IPS-NIHi11 (cell line): ENCODE measurements at regions not wholly inside any gene's neighbourhood (a gene's known extent, or its start where the extent isn't known, plus 50 kb on each side); places are given as distances from the start of the nearest gene placed in this dataset.
A peak's percentile ranks its signal among the peaks of the same experiment; 100 is the strongest.
"Not testable (repeated sequence)": the region's sequence is repeated elsewhere in the genome, so short reads cannot be mapped to it uniquely, and the experiment has no call there.

Source experiments
- DNase-seq: peaks from one replicate; pipeline ENCODE4 v3.0.0; 2012; ENCODE audit warnings: mixed read lengths, low spot score

DNA sequence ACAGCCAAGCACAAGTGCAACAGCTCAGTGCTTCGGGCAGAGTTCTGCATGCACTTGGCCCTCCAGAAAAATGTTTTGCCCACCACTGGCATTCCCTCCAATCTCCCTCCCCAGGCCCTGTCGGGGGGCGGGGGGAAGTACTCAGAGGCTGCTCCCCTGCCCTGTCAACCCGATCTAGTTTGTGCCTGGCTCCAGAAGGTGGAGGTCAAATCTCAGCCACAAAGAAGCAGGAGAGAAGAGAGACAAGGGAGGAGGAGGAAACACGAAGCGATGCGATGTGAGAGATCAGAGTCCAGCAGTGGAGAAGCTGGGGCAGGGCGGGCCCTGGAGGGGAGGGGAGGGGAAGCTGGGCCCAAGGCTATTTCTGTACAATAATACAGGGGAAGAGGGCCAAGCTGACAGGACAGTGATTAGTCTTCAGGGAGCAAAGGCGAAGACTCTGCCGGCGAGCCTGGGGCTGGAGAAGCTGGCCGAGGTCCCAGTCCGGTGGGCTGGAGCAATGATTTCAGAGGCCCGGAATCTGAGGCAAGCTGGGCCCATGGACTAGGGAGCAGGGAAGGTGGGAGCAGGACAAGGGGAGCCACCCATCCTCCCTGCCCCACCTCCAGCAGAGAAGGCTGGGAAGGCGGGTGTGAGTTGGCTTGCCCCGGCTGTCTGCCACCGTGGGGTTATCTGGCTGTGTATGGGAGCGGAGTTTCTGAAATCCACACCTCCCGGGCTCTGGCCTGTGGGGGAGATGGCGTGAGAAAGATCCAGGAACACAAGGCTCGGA, 167.1 kb downstream of the EFNB1 start:
- no peak for DNase-seq

DNA sequence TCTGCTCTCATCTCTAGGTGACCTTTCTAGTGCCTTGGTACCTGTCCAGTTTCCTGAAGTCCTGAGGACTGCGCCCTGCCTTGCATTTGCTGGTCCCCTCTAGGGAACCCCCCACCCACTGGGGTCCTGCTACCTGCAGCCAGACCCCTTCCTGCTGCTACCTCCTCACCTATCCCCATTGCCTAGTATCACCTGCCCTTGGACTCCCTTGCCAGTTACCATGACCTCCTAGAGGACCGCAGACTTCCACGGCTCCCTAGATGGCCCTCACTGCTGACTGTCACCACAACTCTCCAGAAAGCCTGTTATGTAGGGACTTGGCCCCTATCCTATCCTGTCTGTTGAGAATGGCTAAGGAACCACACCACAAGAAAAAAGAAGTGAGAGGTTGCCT, 166.6 kb downstream of the EFNB1 start:
- no peak for DNase-seq

DNA sequence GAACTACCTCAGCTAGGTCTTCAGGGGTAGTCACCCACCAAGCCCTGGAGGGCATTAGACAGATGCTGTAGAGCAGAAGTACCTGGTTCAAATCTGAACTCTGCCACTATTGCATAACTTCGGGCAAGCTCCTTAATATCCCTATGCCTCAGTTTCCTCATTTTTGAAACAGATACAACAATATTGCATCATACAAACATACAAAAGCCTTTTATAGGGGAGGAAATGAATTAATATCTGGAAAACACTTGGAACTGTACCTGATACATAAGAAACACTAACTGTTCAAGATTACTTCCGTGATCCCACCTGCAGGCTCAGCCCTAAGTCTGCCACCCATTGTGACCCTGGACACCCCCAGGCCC, 166.1 kb downstream of the EFNB1 start:
- DNase-seq = no peak

DNA sequence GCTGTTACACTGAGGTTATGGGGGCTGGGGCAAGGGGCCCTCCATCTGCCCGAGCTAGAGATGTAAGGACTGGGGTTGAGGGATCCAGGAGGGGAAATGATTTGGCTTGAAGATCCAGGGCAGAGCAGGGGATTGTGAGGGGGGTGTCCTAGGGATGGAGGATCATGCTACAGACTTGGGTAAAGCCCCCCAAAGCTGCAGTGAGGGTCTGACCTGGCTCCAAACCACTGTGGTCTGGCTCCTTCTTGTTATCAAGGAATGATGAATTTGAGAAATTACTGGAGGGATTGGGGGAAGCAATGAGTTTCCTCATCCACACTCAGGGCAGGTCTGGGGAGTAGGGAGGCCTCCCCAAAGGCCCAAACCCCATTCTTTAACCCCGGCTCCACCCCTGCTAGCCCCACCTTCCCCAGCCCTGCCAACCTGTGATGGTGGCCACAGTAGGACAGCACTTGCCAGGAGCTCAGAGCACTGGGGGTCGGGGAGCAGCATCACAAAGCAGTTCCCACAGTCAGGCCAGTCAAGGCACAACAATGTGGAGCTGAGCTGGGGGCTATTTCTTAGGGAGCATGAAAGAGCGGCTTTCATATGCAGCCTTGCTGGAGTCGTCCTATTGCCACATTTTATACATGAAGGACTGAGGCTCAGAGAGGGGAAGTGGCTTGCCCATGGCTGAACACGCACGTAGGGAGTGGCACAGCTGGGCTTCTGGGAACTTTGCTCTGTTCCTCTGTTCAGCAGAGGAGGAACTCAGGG, 165.5 kb downstream of the EFNB1 start:
- no peak for DNase-seq

DNA sequence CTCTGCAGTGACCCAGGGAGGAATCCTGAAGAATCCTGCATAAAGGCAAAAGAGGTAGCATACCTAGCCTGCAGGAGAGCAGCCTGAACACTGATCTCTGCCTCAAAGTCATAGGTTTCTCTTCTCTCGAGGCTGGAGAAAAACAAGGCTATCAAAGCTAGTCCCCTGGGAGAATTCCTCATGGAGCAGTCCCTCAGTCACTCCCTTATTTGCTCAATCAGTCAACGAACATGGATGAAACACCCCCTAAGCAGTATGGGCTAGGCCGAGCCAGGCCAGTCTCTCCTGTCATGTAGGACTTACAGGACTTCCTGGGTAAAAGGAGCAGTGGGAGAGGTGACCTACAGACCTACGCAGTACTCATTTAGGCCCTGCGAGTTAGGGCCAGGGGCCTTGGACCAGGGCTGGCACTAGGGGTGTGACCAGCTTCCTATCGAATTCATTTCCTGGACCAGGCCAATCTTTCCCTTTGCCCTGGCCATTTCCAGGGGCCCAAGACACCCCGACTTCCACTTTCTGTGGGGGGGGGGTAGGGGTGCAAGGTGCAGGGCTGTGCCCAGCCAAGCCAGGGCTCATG, 164.1 kb downstream of the EFNB1 start:
- DNase-seq = no peak

DNA sequence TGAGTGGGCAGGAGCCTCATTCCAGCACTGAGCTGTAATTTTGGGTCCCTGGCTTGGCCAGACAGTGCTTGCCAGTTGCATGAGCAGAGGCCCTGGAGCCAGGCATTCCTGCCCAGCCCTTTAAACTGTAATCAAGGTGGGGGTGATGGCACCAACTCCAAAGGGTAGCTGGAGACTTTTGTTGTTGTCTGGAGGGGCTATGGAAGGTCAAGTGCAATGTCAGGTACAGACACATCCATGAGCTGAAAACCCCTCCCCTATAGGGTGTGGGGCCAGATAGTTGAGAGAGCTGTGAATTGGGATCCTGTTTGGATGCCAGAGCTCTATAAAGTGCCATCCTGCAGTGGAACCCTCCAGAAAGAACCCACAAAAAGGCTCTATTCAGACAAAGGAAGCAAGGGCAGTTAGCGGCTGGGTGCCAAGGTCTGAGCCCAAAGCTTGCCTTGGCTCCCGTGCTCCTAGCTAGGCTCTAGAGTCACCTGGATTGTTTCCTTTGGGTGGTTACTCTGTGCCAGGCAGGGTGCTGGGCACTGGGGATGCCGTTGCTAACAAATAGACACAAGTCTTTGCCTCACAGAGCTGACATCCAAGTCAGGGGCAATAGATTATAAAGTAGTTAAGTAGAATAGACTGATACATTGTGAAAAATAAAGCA, 163.0 kb downstream of the EFNB1 start:
- no peak for DNase-seq

DNA sequence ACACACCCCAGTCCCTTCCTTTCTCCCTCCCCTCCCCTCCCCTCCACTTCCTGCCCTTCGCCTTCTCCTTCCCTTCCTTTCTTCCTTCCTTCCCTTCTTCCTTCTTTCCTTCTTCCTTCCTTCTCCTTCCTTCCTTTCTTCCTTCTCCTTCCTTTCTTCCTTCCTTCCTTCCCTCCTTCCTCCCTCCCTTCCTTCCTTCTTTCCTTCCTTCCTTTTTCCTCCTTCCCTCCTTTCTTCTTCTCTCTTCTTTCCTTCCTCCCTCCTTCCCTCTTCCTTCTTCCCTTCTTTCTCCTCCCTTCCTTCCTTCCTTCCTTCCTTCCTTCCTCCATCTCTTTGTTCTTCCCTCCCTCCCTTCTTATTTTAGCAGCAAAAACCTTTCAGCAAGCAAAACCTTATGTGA, 162.1 kb downstream of the EFNB1 start:
- DNase-seq = no peak

DNA sequence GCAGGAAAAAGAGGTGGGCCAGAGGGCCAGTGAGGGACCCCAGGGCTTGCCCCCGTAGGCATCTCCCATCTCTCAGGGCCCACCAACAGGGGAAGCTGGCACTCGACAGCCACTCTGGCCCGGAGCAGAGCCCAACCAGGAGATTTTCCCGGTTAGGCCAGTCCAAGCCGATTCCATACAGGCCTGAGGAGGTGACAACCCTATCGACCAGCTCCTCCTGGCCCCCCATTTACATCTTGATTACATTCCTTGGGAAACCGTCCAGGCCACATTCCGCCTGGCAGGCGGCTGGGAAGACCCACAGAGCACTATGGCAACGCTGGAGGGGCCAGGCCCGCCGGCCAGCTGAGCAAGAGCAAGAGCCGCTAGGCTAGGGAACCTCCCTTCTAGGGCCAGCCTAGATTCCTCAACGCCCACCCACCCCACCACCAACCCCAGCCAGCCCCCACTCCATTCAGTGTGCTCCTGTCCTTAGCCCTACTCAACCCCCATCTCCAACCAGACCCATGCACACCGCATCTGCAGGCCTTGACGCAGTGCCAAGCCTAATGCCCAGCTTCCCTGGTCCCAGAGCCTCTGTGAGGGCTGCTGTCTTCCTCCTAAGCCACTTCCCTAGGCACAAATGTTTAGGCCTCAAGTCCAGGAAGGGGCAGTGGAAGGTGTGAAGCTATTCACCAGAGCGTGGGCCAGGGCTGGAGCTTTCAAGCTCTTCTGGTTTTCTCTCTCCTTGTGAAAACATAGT, 161.2 kb downstream of the EFNB1 start:
- peak; percentile 81 for DNase-seq

DNA sequence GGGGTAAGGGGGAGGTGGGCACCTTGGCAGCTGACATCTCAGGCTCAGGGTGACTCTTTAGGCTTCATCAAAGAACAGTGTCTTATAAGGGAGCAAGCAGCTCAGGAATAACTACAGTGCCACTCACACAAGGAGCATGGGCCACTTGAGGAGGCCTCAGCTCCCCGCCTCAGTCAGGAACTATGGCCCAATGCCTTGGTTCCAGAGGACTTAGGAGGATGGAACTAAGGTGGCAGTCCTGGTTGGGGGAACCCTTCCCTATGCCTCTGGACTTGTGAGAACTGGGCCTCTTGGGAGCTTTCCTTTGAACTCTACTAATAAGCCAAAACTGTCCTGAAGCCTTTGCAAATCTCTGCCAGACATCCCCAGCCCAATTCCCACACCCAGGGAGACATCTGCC, 160.6 kb downstream of the EFNB1 start:
- no peak for DNase-seq

DNA sequence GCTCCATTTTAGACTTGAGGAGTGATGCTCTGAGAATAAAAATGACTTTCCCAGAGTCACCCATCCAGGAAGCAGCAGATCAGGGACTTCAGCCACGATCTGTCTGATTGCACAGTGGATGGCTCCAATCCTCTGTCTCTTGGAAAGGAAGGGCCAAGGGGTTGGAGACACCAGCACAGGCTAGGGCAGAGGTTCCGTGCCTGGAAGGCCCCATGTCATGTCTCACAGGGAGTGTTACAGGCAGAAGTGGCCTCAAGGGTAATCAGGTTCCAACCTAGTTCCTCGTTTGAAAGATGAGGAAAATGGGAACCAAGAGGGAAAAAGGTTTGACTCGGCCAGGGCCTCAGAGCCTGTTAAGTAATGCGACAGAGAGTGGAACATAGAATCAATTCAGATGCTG, 160.0 kb downstream of the EFNB1 start:
- no peak for DNase-seq

DNA sequence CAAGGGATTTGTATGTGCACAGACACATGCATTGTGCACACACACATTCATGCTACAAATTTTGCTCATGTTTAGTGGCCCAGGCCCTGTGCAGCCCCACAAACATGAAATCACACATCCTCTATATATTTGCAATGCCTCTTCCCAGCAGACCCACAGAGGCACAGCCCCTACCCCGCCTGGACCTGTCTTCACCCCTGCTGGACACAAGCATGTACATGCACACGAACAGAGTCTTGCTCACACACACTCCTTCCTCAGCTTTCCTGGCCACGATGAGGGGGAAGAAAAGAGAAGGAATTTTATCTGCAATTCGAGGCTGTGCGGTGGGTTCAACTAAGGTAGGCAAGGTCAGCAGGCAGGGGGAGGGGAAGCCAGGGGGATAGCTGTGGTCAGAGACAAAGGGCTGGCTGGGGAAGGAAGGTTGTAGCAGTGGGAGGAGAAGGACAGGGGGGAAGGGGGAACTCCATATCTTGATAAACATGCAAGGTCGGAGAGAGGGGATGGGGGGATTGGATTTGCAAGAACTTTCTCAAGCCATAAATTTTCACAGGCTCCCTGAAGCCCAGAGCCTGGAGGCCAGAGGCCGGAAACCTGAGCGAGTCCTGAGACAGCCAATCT, 156.4 kb downstream of the EFNB1 start:
- no peak for DNase-seq

DNA sequence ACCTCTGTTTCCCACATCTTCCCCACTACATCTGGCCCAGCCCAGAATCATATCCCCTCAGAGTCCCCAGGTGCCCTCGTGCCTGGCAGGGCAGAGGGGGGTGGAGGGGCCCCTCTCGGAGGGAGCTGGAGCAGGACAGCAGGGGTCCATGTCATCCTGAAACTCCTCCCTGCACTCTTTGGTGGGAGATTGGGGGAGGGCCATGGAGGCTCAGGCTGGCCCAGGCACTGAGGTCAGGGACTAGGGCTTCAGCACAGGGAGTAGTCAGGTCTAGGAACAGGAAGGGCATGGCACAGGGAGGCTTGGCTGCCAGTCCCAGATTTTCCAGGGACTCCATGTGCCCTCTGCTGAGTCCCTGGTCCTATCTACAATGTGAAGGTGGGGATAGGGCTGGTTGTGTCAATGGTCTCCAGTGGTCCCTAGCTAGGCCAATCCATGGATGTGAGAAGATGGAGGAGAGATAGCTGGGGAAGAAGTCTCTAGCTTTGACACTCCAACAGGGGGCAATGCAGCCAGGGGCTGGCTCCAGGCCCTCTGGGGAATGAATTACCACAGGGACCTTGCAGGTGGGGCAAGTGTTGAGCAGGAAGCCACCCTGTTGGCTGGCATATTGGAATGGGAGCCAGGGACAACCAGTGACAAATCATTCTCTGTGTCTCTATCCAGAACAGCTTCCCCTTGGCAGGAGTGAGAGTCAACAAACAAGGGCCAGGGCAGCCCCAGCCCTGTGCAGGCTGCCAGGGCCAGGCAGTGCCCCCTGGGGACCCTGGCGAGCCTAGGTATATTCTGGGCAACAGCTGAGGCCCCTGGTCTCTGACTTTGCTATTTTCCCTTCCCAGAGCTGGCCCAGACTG, 154.4 kb downstream of the EFNB1 start:
- no peak for DNase-seq

DNA sequence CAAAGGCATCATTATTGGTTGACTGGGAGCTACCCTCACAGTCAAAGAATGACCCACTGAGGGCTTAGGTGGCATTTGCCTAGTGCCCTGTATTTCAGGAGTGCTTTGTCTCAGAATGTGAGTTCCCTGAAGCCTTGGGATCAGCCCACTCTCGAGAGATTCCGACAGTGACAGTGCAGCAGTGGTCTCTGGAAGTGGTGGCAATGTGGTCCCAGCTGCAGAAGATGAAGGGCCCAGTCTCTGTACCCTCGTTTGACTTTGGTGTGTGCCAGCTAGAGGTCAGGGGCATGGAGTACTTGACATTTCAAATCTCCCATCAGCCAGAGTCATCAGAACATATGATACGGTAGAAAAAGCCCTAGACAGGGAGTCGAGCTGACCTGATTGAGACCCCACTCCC, 153.7 kb downstream of the EFNB1 start:
- DNase-seq = no peak

DNA sequence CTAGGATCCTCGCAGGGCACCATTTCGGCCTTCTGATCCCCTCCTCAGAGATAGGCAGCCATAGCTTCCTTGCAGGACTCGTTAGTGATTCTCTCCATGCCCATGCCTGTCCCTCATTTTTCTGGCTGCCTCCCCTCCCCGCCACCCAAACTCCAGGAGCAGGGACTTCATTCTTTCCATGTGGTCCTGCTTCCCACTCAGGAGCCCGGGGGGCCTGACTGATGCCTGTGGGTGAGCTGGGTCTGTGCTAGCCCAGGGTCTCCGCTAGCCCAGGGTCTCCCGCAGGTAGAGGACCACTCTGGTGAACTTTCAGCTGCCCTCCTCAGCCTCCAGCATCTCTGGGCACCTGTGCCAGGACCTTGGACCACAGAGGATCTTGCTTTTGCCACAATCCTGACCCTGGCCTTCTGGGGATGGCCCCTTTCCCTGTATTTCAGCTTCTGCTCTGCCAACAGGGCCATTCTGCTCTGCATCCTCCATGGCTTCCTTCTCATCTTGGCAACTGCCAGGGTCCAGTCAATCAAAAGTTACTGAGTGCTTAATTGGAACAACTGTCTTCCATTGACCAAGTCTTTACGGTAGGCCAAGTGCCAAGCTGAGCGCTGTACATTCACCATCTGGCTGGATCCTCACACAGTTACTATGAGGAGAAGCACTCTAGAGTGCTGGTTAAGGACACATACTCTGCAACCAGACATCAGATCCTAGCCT, 152.2 kb downstream of the EFNB1 start:
- DNase-seq = no peak

DNA sequence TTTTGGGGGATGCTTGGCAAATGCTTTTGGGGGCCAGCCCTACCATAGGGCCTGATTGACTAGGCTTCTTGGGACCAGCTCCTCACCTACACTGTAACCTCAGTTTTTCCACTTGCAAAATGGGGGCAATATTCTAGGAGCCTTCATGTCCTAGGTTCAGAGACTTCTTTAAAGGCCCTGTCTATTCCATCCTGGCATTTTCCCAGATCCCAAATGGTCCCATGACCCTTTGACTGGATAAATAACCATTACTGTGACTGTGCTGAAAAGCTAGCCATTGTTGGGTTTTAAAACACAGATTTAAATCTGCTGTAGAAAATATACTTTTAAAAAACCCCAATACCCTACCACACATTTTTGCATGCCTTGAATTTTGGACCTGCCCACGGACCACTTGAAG, 149.8 kb downstream of the EFNB1 start:
- DNase-seq = no peak

DNA sequence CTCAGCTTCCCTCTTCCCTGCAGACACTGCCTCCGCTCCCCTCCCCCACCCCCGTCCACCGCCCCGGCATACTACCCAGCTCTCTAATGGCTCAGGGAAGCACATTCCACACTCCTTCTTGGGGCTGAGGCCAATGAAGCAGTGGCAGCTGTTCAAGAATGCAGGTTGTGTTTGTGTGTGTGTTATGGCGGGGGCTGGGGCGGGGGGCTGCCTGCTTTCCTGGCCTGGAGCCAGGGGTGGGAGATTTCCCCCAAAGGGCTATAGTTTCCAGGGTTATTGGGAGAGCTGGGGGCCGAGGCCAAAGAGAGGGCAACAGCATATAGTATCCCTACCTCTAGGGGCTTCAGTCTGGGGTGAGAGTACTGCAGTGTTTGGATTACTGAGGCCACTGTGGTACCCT, 149.4 kb downstream of the EFNB1 start:
- DNase-seq = peak; percentile 58

DNA sequence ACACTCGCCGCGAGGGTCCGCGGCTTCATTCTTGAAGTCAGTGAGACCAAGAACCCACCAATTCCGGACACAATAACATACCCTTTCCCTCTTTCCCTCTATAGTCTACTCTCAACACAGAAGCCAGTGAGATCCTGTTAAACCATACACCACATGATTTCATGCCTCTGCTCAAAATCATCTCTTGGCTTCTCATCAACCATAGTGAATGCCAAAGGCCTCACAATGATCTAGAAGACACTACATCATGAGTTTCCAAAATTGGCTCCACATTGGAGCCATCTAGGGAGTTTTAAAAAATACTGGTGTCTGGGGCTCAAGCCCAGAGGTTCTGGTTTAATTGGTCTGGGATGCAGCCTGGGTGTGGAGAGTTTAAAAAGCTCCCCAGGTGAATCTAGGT, 124.5 kb downstream of the EFNB1 start:
- no peak for DNase-seq

DNA sequence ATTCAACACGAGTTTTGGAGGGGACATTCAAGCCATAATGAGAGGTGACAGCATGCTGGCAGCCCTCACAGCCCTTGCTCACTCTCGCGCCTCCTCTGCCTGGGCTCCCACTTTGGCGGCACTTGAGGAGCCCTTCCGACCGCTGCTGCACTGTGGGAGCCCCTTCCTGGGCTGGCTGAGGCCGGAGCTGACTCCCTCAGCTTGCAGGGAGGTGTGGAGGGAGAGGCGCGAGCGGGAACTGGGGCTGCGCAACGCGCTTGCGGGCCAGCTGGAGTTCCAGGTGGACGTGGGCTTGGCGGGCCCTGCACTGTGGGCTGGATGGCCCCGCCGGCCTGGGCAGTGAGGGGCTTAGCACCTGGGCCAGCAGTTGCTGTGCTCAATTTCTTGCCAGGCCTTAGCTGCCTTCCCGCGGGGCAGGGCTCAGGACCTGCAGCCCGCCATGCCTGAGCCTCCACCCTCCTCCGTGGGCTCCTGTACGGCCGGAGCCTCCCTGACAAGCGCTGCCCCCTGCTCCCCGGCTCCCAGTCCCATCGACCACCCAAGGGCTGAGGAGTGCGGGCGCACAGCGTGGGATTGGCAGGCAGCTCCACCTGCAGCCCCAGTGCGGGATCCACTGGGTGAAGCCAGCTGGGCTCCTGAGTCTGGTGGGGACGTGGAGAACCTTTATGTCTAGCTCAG, 123.3 kb downstream of the EFNB1 start:
- not testable (repeated sequence) for DNase-seq

DNA sequence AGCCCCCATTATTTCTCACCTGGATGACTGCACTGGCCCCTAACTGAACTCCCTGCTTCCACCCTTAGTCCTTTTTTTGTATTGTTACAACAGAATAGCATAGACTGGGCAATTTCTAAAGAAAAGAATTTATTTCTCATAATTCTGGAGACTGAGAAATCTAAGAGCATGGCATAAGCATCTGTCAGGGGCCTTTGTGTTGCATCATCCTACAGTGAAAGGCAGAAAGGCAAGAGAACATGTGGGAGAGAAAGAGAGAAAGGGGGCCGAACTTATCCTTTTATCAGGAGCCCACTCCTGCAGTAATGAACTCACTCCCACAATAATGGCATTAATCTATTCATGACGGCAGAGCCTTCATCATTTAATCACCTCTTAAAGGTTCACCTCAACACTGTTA, 122.1 kb downstream of the EFNB1 start:
- no peak for DNase-seq
